ENCODE measurements at regions not wholly inside any gene's neighbourhood (a gene's known extent, or its start where the extent isn't known, plus 50 kb on each side); places are given as distances from the start of the nearest gene placed in this dataset.

DNA sequence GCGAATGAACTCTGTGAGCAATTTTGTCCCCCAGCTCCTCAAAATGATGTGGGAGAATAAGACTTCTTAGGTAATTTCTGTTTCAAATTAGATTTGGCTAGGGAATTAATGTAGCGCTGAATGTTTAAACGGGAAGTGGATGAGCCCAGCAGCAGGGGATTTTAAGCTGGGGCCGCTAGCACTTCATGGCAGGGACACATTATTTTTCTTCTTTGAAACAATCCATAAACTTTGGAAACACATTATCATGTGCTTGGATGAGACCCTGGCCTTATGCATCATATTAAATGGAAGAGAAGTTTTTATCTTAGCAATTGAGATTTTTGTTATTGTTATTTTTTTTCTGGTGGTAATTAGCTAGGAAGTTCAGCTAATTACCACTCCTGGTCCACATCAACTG, 74.2 kb upstream of the FUCA2 start:
- Mint-ChIP-seq H3K4me3 (ENCODE audit: unreplicated experiment) (no peak overlapping the region), H3K27ac (ENCODE audit: unreplicated experiment) (no peak overlapping the region), H3K36me3 (ENCODE audit: insufficient read depth, unreplicated experiment) (no peaks in the 10 kb centered on the region), H3K4me1 (ENCODE audit: low read depth, unreplicated experiment) (peaks cover 7% of the 10 kb centered on the region), H3K27me3 (ENCODE audit: insufficient read depth, unreplicated experiment) (no peaks in the 10 kb centered on the region), H3K9me3 (ENCODE audit: unreplicated experiment) (no peaks in the 10 kb centered on the region)
- Histone ChIP-seq H3K4me3 (ENCODE audit: low read depth, low read length) (no peak overlapping the region), H3K9me3 (no peaks in the 10 kb centered on the region), H3K36me3 (ENCODE audit: control insufficient read depth, insufficient read depth, low read length) (no peaks in the 10 kb centered on the region), H3K4me1 (no peaks in the 10 kb centered on the region), H3K27me3 (replicated peaks; ENCODE audit: control insufficient read depth, insufficient read depth, low read length) (no peaks in the 10 kb centered on the region)
- ChIA-PET POLR2A (no interaction called here), CTCF (interaction anchor here (1.2 kb wide), 1 partner anchor 10 kb away, joined by 5 read pairs; no protein-coding TSS in a partner anchor)
- no TSS peak for BruUV-seq (replicated peaks)
- intact Hi-C loops (cut with micrococcal nuclease; ENCODE audit: unreplicated experiment) = no loop called here
- no peak for DNase-seq
- TF ChIP-seq, protein P1, sequence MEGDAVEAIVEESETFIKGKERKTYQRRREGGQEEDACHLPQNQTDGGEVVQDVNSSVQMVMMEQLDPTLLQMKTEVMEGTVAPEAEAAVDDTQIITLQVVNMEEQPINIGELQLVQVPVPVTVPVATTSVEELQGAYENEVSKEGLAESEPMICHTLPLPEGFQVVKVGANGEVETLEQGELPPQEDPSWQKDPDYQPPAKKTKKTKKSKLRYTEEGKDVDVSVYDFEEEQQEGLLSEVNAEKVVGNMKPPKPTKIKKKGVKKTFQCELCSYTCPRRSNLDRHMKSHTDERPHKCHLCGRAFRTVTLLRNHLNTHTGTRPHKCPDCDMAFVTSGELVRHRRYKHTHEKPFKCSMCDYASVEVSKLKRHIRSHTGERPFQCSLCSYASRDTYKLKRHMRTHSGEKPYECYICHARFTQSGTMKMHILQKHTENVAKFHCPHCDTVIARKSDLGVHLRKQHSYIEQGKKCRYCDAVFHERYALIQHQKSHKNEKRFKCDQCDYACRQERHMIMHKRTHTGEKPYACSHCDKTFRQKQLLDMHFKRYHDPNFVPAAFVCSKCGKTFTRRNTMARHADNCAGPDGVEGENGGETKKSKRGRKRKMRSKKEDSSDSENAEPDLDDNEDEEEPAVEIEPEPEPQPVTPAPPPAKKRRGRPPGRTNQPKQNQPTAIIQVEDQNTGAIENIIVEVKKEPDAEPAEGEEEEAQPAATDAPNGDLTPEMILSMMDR (IDR thresholded peaks at IDR 0.05; ENCODE audit: insufficient read depth in 1 of 2, low read depth in 1 of 2, low read length in 1 of 2, severe bottlenecking in 1 of 2, unreplicated experiment in 1 of 2) = no peak

DNA sequence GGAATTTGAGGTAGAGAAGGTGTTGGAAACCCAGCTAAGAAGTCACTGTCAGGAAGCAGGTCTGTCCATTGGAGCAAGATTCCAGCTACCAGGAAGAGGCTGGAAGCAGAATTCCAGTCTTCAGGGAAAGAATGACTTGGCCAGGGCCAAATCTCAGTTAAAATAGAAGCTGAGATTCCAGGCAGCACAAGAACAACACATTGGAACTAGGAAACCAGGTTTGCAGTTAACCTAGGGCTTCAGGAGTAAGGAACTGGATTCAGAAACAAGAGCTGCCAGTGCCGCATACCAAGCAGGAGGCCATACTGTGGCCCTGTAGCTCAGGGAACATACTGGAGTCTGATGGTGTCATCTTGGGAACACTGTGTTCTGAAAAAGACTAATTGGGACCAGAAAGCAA, 73.7 kb upstream of the FUCA2 start:
- intact Hi-C loops (cut with micrococcal nuclease; ENCODE audit: unreplicated experiment) = no loop called here
- Histone ChIP-seq H3K4me3 (ENCODE audit: low read depth, low read length) (no peak overlapping the region), H3K9me3 (no peaks in the 10 kb centered on the region), H3K36me3 (ENCODE audit: control insufficient read depth, insufficient read depth, low read length) (no peaks in the 10 kb centered on the region), H3K4me1 (no peaks in the 10 kb centered on the region), H3K27me3 (replicated peaks; ENCODE audit: control insufficient read depth, insufficient read depth, low read length) (no peaks in the 10 kb centered on the region)
- TF ChIP-seq, protein P1 (IDR thresholded peaks at IDR 0.05; ENCODE audit: insufficient read depth in 1 of 2, low read depth in 1 of 2, low read length in 1 of 2, severe bottlenecking in 1 of 2, unreplicated experiment in 1 of 2) = no peak
- DNase-seq = no peak
- Mint-ChIP-seq H3K36me3 (ENCODE audit: insufficient read depth, unreplicated experiment) (no peaks in the 10 kb centered on the region), H3K27ac (ENCODE audit: unreplicated experiment) (no peak overlapping the region), H3K4me3 (ENCODE audit: unreplicated experiment) (no peak overlapping the region), H3K4me1 (ENCODE audit: low read depth, unreplicated experiment) (peaks cover 7% of the 10 kb centered on the region), H3K9me3 (ENCODE audit: unreplicated experiment) (no peaks in the 10 kb centered on the region), H3K27me3 (ENCODE audit: insufficient read depth, unreplicated experiment) (no peaks in the 10 kb centered on the region)
- BruUV-seq (replicated peaks) = no TSS peak
- CTCF ChIA-PET = interaction anchor here (1.2 kb wide), 1 partner anchor 10 kb away, joined by 5 read pairs; no protein-coding TSS in a partner anchor
- POLR2A ChIA-PET = no interaction called here

DNA sequence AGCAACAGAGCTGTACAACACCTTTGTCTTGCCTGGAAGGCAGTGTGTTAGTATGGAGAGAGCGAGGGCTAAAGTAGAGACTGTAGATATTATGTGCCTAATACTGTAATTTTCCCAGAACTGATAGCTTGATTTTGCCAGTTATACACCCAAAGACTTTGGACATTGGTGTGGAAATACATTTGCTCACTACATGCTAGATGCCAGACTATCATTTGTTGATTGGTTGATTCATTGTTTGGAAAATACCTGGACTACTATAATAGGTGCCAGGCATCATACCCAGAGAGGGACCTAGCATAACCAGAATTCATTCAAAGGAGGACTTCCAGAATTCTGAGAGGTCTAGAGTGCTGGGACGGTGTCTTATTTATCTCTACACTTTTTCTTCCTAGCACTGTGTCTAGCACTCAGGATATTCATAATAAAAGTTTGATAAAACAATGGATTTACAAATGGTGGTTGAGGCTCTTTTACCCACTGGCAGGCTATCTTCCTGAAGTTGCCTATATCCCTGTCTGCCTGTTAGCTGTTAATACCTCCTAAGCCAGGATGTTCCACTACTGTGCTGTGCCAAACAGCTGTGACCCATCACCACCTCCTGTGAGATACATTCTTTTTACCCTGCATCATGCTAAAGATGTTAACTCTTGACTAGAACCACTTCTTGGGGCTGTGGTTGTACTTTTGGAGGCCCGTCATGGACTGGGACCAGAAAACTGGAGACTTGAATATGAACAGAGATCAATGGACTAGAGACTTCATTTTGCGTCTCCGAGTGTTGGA, 72.2 kb upstream of the FUCA2 start:
- Histone ChIP-seq H3K36me3 (ENCODE audit: control insufficient read depth, insufficient read depth, low read length) (no peaks in the 10 kb centered on the region), H3K27me3 (replicated peaks; ENCODE audit: control insufficient read depth, insufficient read depth, low read length) (no peaks in the 10 kb centered on the region), H3K9me3 (no peaks in the 10 kb centered on the region), H3K4me3 (ENCODE audit: low read depth, low read length) (no peak overlapping the region), H3K4me1 (no peaks in the 10 kb centered on the region)
- BruUV-seq (replicated peaks) = no TSS peak
- peaks cover 7% of the 10 kb centered on the region for H3K4me1 Mint-ChIP-seq (ENCODE audit: low read depth, unreplicated experiment)
- DNase-seq = no peak
- H3K27me3 Mint-ChIP-seq (ENCODE audit: insufficient read depth, unreplicated experiment) = no peaks in the 10 kb centered on the region
- POLR2A ChIA-PET = no interaction called here
- no peak overlapping the region for H3K4me3 Mint-ChIP-seq (ENCODE audit: unreplicated experiment)
- H3K27ac Mint-ChIP-seq (ENCODE audit: unreplicated experiment) = no peak overlapping the region
- TF ChIP-seq, protein P1 (IDR thresholded peaks at IDR 0.05; ENCODE audit: insufficient read depth in 1 of 2, low read depth in 1 of 2, low read length in 1 of 2, severe bottlenecking in 1 of 2, unreplicated experiment in 1 of 2) = no peak
- H3K9me3 Mint-ChIP-seq (ENCODE audit: unreplicated experiment) = no peaks in the 10 kb centered on the region
- intact Hi-C loops (cut with micrococcal nuclease; ENCODE audit: unreplicated experiment) = no loop called here
- no peaks in the 10 kb centered on the region for H3K36me3 Mint-ChIP-seq (ENCODE audit: insufficient read depth, unreplicated experiment)
- CTCF ChIA-PET = no interaction called here

All from Caco-2 (cell line).